B cell (primary cell): ENCODE measurements at regions not wholly inside any gene's neighbourhood (a gene's known extent, or its start where the extent isn't known, plus 50 kb on each side); places are given as distances from the start of the nearest gene placed in this dataset.

ENCODE experiments used
- EZH2 ChIP-seq: IDR thresholded peaks from 2 replicates; pipeline ENCODE4 v1.6.1; 2012; ENCODE audit warnings: borderline replicate concordance, low read depth, mild to moderate bottlenecking, moderate library complexity, low read length; ENCODE audit not compliant: insufficient read depth, poor library complexity, severe bottlenecking
- TF ChIP-seq, protein P1 (sequence below): fragments of 200-600 bp; IDR thresholded peaks from one replicate; pipeline ENCODE4 v1.8.0; 2022; ENCODE audit warnings: antibody characterized with exemption, mild to moderate bottlenecking

DNA sequence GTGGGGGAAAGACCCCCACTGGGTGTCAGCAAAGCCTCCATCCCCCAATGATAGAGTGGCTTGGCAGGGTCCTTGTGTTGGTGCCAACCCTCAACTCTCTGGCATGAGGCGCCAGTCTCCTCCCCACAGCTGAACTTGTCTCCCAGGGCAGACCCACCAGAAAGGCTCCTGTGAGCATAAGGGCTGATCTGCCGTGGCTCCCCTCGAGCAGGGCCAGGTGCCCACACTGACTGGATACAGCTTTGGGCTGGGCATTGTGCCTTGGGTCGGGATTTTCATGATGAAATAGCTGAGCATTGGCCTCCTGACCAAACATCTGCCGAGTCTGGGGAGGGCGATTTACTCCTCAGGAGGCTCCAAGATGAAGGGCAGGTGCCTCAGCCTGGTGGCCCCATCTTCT is 68.1 kb upstream of the NPTX2 start:
- TF ChIP-seq, protein P1, sequence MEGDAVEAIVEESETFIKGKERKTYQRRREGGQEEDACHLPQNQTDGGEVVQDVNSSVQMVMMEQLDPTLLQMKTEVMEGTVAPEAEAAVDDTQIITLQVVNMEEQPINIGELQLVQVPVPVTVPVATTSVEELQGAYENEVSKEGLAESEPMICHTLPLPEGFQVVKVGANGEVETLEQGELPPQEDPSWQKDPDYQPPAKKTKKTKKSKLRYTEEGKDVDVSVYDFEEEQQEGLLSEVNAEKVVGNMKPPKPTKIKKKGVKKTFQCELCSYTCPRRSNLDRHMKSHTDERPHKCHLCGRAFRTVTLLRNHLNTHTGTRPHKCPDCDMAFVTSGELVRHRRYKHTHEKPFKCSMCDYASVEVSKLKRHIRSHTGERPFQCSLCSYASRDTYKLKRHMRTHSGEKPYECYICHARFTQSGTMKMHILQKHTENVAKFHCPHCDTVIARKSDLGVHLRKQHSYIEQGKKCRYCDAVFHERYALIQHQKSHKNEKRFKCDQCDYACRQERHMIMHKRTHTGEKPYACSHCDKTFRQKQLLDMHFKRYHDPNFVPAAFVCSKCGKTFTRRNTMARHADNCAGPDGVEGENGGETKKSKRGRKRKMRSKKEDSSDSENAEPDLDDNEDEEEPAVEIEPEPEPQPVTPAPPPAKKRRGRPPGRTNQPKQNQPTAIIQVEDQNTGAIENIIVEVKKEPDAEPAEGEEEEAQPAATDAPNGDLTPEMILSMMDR: no peak
- no peak for TF ChIP-seq EZH2
